GM12873 (cell line): ENCODE measurements at regions not wholly inside any gene's neighbourhood (a gene's known extent, or its start where the extent isn't known, plus 50 kb on each side); places are given as distances from the start of the nearest gene placed in this dataset.

Experiments
- TF ChIP-seq, protein P1 (sequence below): IDR thresholded peaks from 2 replicates; pipeline ENCODE4 v1.5.1; 2012; ENCODE audit warnings: low read depth, mild to moderate bottlenecking, moderate library complexity, low read length, control low read depth; ENCODE audit not compliant: insufficient read depth; ENCODE audit errors: missing control alignments

DNA sequence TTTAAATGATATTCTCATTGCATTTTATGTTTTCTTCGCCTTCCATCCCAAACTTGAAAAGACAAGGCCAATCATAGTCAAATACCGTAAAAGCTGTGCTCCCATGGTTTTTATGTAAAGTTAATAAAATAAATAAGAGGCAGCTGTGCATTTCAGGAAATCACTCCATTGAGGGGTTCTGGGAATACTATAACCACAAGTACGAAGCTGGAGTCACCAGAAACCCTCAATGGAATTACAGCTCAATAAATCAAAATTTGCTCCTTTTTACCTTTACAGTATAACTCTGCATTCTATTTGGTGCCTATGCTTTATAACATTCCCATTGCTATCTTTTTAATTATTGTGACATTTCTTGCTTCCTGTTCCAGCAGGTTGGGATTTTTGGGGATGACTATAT lies 77.2 kb downstream of the C3orf38 start:
- TF ChIP-seq, protein P1, sequence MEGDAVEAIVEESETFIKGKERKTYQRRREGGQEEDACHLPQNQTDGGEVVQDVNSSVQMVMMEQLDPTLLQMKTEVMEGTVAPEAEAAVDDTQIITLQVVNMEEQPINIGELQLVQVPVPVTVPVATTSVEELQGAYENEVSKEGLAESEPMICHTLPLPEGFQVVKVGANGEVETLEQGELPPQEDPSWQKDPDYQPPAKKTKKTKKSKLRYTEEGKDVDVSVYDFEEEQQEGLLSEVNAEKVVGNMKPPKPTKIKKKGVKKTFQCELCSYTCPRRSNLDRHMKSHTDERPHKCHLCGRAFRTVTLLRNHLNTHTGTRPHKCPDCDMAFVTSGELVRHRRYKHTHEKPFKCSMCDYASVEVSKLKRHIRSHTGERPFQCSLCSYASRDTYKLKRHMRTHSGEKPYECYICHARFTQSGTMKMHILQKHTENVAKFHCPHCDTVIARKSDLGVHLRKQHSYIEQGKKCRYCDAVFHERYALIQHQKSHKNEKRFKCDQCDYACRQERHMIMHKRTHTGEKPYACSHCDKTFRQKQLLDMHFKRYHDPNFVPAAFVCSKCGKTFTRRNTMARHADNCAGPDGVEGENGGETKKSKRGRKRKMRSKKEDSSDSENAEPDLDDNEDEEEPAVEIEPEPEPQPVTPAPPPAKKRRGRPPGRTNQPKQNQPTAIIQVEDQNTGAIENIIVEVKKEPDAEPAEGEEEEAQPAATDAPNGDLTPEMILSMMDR: no peak

DNA sequence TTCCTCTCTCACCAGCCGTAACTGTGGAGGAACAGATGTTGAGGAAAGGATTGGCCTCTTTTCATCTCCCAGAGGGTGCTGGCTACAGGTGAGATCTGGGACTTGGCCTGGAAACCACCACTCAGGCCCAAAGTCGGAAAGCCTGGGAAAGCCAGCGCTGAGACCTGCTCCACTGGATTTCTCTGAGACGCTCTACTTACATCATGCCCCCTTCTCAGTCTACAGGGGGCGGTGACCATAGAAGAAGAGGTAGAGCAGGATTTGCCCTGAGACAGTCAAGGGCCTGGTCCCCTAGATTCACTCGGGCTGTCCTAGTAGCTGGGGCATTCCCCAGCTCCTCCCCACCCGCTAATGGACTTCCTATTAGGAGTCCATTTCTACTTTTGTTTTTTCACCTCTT lies 80.9 kb downstream of the C3orf38 start:
- TF ChIP-seq, protein P1: no peak

DNA sequence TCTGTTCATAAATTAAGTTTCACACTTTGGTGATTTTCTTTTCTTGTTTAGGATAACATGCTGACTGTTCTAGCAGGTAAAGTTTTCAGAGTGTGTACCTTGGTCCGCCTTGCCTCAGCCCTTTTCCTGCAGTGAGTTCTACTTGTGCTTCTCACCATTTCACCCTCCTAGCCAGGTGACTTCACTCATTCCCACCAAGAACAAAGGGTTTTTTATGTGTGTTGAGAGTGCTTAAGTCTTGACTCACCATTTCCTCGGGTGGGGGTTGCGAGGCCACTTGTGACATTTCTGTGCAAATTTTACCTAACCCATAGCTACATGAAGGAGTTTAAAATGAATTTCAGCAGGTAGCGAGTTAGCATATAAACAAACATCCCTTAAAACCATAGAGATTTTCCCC lies 81.4 kb downstream of the C3orf38 start:
- TF ChIP-seq, protein P1: no peak

DNA sequence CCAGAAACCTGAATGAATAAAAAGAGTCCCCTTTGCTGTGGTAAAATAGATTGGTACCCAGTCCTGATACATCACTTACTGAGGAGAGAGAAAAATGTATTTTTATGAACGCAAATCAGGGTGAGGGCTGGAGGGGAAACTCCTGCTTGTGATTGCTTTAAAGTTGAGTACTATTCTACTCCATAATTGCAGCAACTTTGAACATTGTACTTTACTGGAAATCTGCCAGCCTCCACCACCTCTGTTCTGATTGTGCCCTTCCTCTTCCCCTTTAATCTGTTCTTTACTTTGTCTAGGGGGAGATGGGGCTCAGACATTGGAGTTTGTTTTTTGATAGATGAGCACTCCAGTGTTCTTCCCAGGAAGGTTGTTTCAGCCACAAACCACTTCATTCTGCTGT lies 81.9 kb downstream of the C3orf38 start:
- TF ChIP-seq, protein P1: no peak

DNA sequence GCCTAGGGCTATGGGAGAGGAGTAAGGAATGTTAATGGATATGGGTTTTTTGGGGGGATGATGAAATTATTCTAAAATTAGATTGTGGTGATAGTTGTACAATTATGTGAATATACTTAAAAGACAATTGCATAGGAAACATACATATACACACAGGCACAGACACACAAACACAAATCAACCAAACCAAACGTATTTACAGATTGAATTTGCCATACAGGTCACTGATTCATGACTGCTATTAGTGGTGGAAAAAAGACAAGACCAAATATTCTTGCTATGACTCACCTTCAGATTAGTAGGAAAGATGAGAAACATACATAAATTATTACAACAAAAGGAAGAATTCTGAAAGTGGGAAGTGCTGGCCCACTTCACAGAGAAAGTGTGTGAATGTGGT lies 85.3 kb downstream of the C3orf38 start:
- TF ChIP-seq, protein P1: no peak

DNA sequence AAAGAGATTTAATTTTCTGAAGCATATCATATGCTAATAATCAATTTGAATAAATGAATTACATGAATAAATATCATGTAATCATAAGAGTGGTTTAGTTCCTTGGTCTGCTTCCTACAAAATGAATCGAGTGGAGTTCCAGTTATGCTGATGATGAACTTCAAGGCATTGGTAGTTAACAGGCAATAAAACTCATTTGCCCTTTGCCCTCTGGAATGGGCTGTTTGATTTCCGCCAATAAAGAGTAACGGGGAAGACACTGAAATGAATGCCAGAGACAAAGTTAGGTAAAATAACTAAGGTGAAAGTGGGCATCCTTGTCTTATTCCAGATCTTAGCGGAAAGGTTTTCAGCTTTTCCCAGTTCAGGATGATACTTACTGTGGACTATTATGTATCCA lies 90.1 kb downstream of the C3orf38 start:
- TF ChIP-seq, protein P1: no peak

DNA sequence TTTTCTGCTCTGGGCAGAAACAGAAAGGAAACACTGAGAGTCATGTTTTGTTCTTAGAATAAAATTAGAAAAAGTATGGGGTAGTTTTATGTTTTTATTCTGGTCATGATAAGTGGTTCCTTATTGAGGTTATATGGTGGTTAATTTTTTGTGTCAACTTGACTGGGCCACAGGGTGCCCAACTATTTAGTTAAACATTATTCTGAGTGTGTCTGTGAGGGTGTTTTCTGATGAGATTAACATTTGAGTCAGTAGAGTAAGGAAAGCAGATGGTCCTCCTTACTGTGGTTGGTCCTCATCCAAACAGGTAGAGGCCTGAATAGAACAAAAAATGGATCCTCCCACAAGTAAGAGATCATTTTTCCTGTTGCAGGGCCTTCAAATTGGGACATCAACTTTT lies 98.9 kb downstream of the C3orf38 start:
- TF ChIP-seq, protein P1: no peak
